Activated CD4-positive, CD25-positive, alpha-beta regulatory T cell treated with anti-CD3 and anti-CD28 coated beads, Interleukin-2, amount 50 U/mL, for 72 hours (primary cell): ENCODE measurements at regions not wholly inside any gene's neighbourhood (a gene's known extent, or its start where the extent isn't known, plus 50 kb on each side); places are given as distances from the start of the nearest gene placed in this dataset.

ENCODE experiments used
- DNase-seq: peaks from one replicate; pipeline ENCODE4 v3.0.0; 2021

- DNase-seq: no peak
Measured at GRCh38 chr12:130263025-130263424, 74.7 kb upstream of the PIWIL1 start.

GRCh38 chr12:130263996-130264395 lies 73.7 kb upstream of the PIWIL1 start:
- no peak for DNase-seq

GRCh38 chr12:130266751-130267150 lies 70.9 kb upstream of the PIWIL1 start:
- DNase-seq: no peak

GRCh38 chr12:130280231-130280630 lies 57.5 kb upstream of the PIWIL1 start:
- no peak for DNase-seq

GRCh38 chr12:130280742-130281141 lies 56.9 kb upstream of the PIWIL1 start:
- DNase-seq: no peak

- DNase-seq: peak; percentile 47
Measured at GRCh38 chr12:130281153-130281799, 56.4 kb upstream of the PIWIL1 start.

- DNase-seq: no peak
Measured at GRCh38 chr12:130286041-130286440, 51.6 kb upstream of the PIWIL1 start.

GRCh38 chr12:130286741-130287440 lies 50.8 kb upstream of the PIWIL1 start:
- DNase-seq: no peak
